HEK293 (cell line): ENCODE measurements at regions not wholly inside any gene's neighbourhood (a gene's known extent, or its start where the extent isn't known, plus 50 kb on each side); places are given as distances from the start of the nearest gene placed in this dataset.

Source experiments
- MEIS1 ChIP-seq: sonication (generic); formaldehyde crosslinking; IDR thresholded peaks from 2 replicates; pipeline ENCODE4 v1.8.1; 2022; ENCODE audit warnings: missing genetic modification reagents, mild to moderate bottlenecking, borderline replicate concordance
- YY1 ChIP-seq: fragments of 450-650 bp; formaldehyde crosslinking; IDR thresholded peaks from 2 replicates; pipeline ENCODE4 v1.5.1; 2018; ENCODE audit warnings: missing biosample characterization, missing genetic modification characterization
- ZNF214 ChIP-seq: fragments of 450-650 bp; formaldehyde crosslinking; IDR thresholded peaks from 2 replicates; pipeline ENCODE4 v1.5.1; 2017; ENCODE audit warnings: missing biosample characterization, mild to moderate bottlenecking, missing genetic modification characterization, borderline replicate concordance
- ZNF221 ChIP-seq: fragments of 450-650 bp; formaldehyde crosslinking; IDR thresholded peaks from 2 replicates; pipeline ENCODE4 v1.5.1; 2017; ENCODE audit warnings: missing biosample characterization, missing genetic modification characterization, borderline replicate concordance
- ZNF530 ChIP-seq: fragments of 450-650 bp; formaldehyde crosslinking; IDR thresholded peaks from 2 replicates; pipeline ENCODE4 v1.5.1; 2016; ENCODE audit warnings: low read depth, missing biosample characterization, missing genetic modification characterization
- ZNF549 ChIP-seq: fragments of 450-650 bp; IDR thresholded peaks from 2 replicates; pipeline ENCODE4 v1.5.1; 2018; ENCODE audit warnings: missing biosample characterization, missing genetic modification characterization, mild to moderate bottlenecking, inconsistent platforms, moderate library complexity
- ZNF660 ChIP-seq: fragments of 450-650 bp; IDR thresholded peaks from 2 replicates; pipeline ENCODE4 v1.5.1; 2018; ENCODE audit warnings: missing biosample characterization, mild to moderate bottlenecking, missing genetic modification characterization
- TF ChIP-seq, protein P1 (sequence below): fragments of 450-650 bp; formaldehyde crosslinking; IDR thresholded peaks from 2 replicates; pipeline ENCODE4 v1.5.1; 2016; ENCODE audit warnings: missing biosample characterization, missing genetic modification characterization
- TF ChIP-seq, protein P2 (sequence below): fragments of 450-650 bp; formaldehyde crosslinking; IDR thresholded peaks from 2 replicates; pipeline ENCODE4 v1.5.1; 2016; ENCODE audit warnings: missing biosample characterization, missing genetic modification characterization

DNA sequence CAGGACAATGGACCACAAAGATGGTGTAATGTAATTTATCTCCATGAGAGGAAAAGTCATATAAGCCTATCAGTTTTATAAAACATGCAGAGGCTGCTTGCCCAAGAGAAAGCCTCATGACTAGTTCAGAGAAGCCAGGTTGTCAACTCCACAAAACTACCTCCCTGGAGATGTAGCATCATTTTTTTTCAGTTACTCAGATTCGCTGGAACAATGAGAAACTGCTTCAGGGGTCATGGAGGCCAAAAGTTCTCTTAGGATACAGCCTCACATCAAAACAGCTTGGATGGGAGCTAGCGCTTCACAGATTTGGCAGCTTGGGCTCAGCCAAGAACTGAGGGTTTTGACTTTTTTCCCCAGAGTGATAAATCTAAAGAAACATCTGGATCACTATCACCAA lies 263.5 kb downstream of the INSIG2 start:
- TF ChIP-seq, protein P1, sequence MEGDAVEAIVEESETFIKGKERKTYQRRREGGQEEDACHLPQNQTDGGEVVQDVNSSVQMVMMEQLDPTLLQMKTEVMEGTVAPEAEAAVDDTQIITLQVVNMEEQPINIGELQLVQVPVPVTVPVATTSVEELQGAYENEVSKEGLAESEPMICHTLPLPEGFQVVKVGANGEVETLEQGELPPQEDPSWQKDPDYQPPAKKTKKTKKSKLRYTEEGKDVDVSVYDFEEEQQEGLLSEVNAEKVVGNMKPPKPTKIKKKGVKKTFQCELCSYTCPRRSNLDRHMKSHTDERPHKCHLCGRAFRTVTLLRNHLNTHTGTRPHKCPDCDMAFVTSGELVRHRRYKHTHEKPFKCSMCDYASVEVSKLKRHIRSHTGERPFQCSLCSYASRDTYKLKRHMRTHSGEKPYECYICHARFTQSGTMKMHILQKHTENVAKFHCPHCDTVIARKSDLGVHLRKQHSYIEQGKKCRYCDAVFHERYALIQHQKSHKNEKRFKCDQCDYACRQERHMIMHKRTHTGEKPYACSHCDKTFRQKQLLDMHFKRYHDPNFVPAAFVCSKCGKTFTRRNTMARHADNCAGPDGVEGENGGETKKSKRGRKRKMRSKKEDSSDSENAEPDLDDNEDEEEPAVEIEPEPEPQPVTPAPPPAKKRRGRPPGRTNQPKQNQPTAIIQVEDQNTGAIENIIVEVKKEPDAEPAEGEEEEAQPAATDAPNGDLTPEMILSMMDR (tag by site-specific recombination), result no peak
- TF ChIP-seq, protein P2, sequence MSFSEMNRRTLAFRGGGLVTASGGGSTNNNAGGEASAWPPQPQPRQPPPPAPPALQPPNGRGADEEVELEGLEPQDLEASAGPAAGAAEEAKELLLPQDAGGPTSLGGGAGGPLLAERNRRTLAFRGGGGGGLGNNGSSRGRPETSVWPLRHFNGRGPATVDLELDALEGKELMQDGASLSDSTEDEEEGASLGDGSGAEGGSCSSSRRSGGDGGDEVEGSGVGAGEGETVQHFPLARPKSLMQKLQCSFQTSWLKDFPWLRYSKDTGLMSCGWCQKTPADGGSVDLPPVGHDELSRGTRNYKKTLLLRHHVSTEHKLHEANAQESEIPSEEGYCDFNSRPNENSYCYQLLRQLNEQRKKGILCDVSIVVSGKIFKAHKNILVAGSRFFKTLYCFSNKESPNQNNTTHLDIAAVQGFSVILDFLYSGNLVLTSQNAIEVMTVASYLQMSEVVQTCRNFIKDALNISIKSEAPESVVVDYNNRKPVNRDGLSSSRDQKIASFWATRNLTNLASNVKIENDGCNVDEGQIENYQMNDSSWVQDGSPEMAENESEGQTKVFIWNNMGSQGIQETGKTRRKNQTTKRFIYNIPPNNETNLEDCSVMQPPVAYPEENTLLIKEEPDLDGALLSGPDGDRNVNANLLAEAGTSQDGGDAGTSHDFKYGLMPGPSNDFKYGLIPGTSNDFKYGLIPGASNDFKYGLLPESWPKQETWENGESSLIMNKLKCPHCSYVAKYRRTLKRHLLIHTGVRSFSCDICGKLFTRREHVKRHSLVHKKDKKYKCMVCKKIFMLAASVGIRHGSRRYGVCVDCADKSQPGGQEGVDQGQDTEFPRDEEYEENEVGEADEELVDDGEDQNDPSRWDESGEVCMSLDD, result no peak
- TF ChIP-seq YY1 (tag by site-specific recombination), result no peak
- TF ChIP-seq ZNF221 (tag by site-specific recombination), result no peak
- no peak for TF ChIP-seq ZNF660 (tag by site-specific recombination)
- no peak for TF ChIP-seq ZNF214
- TF ChIP-seq ZNF530, result no peak
- TF ChIP-seq MEIS1 (CRISPR knock-in tag), result no peak
- TF ChIP-seq ZNF549 (tag by site-specific recombination), result no peak
